HG02571 (cell line): ENCODE measurements at regions not wholly inside any gene's neighbourhood (a gene's known extent, or its start where the extent isn't known, plus 50 kb on each side); places are given as distances from the start of the nearest gene placed in this dataset.
"Not testable (repeated sequence)": the region's sequence is repeated elsewhere in the genome, so short reads cannot be mapped to it uniquely, and the experiment has no call there.

Experiments used
- ATAC-seq: cut with Tn5 transposase; IDR thresholded peaks from one replicate; pipeline ENCODE4 v1.9.1; 2021; ENCODE audit warnings: mild to moderate bottlenecking, moderate library complexity; ENCODE audit not compliant: unreplicated experiment

DNA sequence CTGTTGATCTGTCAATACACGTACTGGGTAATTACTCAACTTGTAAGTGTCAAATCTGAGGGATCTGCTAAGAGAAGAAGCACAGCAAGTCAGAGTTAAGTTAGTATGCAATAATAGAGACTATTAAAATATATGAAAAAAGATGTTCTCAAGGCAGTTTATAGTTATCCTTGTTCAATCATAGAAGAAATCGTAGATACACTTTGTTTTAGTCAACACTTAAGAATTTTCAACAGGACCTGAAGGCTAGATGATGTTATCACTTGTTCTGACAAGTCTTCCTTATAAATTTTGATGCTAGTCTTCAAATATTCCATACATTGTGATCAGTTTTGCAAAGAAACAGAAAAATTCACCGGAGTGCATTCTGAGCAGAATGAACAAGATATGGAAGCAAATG lies 91.1 kb upstream of the KCNQ5 start:
- ATAC-seq = no peak

DNA sequence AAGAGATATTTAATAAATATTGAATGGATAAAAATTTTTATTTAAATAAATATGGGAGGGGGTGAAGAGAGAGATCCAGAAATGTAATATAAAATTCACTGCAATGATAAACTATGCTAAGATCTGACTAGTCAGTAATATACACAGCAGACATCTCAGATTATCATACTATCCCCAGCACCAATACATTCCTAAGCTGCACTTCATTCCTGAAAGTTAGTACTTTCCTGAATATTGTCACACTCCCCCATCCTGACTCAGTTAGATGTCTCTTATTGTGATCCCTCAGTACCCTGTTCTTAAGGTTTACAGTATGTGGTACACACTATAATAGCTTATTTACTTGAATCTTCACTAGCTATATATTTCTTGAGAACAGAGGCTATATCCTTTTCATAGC lies 88.3 kb upstream of the KCNQ5 start:
- ATAC-seq = no peak

- no peak for ATAC-seq
Observed at GRCh38 chr6:72534236-72534635, 87.6 kb upstream of the KCNQ5 start.

GRCh38 chr6:72535124-72535523 lies 86.7 kb upstream of the KCNQ5 start:
- no peak for ATAC-seq

DNA sequence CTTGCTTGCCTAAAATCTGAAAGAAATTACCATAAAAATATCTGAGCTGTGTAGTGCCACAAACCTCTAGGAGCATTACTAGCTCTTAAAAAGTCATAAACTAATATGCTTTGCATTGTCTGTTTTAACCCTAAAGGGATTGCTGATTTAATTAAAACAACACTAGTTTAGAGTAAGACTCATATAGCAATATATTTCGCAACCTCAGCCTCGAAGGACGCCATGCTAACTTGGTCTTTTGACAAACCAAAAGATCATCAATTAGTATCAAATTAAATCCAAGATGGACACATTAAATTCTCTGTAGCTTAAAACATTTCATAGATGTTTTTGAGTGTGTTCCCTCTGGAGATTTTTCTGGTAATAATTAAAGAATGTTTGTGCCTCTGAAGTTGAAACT lies 74.8 kb upstream of the KCNQ5 start:
- no peak for ATAC-seq

- no peak for ATAC-seq
Observed at GRCh38 chr6:72551470-72551869, 70.4 kb upstream of the KCNQ5 start.

DNA sequence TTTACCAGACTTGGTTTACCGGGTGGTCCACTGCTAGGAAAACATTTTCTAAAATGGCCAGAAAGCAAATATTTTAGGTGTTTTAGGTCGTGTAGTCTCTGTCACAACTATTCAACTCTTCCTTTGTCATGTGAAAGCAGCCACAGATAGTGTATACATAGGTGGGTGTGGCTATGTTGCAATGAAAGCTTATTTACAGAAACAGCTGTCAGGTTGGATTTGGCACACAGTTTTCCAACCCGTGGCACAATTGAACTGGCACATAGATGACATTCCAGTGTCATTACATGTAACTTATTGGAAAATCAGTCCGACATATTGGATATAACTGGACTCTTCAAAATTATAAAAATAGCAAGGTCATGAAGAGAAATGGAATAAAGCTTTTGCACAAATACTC lies 68.9 kb upstream of the KCNQ5 start:
- no peak for ATAC-seq

DNA sequence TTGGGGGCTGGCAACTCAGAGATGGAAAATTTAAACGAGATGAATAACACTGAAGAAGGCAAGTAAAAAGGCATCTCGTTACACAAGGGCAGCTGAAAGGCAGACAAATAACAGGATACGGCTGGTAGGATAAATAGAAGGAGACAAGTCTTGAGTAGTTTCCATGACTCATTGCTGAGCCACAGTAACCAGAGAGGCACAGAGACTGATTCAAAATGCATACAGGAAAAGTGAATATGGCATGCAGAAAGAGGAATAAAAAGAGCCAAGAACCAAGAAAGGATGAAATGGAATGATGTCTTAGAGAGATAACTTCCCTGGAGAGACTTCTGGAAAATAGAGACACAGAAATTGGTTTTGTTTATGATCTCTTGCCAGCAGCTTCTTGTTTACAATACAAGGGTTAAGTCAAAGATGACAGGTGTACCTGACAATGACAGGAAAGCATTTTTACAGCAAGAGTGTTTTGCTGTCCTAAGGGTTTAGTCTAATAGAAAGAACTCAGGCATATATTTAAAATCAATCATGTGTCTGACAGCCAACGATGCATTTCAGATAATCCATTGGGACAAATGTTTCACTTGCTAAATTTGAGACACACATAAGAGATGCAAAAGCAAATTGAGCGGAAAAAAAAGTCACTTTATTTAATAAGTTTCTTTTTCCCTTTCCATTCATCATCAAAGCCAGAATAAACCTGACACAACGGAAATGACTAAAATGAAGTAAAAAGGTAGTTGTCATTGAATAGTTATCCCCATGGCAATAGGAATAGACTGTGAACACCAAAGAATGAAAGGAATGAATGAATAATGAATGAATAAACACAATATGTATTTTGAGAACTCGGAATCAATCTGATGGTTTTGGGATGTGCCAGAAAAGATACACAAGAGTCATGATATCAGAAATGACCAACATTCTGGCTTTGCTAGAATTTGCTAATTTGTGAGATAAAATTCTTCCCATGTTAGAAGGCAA lies 68.0 kb upstream of the KCNQ5 start:
- no peak for ATAC-seq

- no peak for ATAC-seq
Observed at GRCh38 chr6:72554761-72555221, 67.1 kb upstream of the KCNQ5 start.

DNA sequence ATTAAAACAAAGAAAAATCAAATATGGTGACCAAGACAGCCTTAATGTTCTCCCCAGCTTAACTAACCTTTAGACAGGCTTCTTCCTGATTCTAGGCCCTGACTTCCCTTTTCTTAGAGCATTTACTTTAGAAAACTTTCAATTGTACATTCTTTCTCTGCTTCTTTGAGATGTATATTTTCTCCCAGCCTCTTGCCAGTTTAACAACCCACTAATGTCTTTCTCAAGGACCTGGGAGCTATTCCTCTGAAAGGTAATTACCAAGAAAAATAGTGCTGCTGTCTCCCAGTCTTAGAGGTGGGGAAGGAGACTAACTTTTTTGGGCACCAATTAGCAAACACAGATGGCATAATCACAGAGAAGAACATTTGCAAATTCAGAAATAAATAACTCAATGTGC lies 62.8 kb upstream of the KCNQ5 start:
- no peak for ATAC-seq

DNA sequence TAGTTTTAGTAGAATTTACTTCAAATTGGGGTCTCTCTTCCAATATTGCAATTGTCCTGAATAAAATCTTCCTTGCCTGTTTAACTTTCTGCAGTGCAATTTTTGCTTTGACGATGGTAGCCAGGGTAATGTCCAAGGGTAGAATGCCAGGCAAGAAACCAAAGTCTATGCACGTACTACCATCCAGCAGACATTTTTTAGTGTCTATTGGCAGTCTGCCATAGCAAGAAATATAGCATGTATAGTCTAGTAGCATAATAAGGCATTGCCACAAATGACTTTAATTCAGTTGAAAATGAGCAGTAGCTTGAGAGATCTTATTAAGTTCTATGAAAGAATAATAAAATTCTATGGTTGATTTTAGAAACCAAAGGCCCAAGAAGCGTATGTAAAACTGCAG lies 62.3 kb upstream of the KCNQ5 start:
- no peak for ATAC-seq

DNA sequence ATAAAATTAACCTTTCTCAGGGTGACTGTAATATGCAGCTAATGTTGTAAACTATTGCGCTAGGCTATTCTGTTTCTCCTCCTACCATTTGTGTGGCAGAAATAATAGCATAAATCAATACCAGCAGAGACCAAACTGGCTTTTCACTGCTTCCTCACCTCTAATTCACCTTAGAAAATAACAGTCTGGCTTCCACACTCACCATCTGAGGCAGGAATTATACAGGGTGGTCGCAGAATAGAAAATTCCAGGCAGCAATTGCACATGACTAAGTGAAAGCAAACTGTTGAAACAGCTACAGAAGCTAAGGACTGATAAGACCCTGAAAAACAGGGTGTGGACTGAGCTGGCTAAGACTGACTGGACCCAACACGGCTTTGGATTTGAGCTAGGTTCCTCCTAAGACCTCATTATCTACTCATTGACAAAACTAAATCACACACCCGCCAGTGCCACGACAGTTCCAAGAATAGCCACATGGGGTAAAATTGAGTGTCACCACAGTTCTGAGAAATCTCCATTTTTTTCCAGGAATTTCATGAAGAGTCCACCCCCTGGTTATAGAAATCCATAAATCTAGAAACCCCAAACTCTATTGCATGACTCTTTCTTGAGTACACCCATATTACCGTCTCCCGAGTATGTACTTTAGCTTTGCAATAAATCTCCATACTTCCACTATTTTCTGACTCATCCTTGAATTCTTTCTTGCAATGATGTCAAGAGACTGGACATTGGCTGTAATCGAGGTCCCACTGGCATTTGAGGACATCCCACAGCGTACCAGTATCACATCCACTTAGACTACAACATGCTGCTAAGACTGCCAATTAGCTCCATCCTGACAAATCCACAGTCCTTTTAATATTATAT lies 60.9 kb upstream of the KCNQ5 start:
- no peak for ATAC-seq

GRCh38 chr6:72561629-72562028 lies 60.2 kb upstream of the KCNQ5 start:
- no peak for ATAC-seq

GRCh38 chr6:72564231-72564630 lies 57.6 kb upstream of the KCNQ5 start:
- ATAC-seq = no peak

GRCh38 chr6:72571993-72572392 lies 49.9 kb upstream of the KCNQ5 start:
- ATAC-seq = not testable (repeated sequence)
